Left renal cortex interstitium (tissue), 4 donors: ENCODE measurements at regions not wholly inside any gene's neighbourhood (a gene's known extent, or its start where the extent isn't known, plus 50 kb on each side); places are given as distances from the start of the nearest gene placed in this dataset.

Experiments used
- DNase-seq, 4 donors: peaks; one replicate each; pipeline ENCODE4 v3.0.0-alpha.2; 2013; ENCODE audit warnings: low read depth in 4 of 4, low spot score in 2 of 4, missing footprints in 1 of 4

DNA sequence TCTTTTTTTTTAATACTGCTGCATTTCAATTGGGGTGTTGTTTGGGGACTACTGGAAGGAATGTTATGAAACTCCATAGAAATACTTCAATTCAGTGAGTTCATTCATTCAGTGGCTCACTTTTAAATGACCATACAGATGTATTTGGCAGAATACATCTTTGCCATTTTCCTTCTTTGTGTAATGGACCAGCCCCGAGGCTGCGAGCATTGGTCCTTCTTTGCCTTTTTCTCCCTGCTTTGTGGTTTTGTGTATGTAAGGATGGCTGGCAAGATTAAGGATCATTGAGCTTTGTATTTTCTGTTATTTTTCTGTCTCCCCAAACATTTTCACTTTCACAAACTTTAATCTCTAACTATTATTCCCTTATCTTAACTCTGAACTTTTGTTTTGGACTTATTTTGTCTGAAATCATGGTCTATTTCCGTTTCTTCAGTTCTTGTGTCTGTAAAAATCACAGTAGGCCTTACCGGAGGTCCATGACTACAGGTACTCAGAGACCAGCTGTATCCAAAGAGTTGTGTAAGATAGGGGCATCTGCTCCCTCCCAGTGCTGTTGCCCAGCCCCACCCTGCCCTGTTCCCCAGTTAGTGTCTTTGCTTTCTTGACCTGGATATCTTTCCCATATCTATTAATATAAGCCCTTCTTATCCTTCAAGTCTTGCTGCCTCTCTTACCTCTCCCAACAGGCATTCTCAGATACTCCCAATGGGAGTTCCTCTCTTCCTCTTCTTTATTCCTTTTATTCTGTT lies 154.3 kb upstream of the DMRT1 start:
- DNase-seq, result no peak

DNA sequence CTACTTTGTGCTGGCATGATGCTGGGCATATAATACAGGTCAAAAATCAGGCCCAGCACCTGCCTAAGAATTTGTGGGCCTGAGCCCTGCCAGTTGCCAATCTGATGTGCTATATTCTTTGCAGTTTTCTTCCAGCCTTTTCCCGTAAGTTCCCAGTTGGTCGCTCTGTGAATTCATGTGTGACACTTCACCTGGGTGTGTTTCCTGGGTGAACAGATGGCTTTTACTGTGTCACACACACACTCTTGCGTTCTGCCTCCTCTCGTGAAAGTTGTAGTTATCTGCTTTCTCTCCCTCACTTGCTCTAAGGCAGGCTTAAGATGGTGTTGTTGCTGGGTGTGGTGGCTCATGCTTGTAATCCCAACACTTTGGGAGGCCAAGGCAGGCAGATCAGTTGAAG lies 153.5 kb upstream of the DMRT1 start:
- no peak for DNase-seq

DNA sequence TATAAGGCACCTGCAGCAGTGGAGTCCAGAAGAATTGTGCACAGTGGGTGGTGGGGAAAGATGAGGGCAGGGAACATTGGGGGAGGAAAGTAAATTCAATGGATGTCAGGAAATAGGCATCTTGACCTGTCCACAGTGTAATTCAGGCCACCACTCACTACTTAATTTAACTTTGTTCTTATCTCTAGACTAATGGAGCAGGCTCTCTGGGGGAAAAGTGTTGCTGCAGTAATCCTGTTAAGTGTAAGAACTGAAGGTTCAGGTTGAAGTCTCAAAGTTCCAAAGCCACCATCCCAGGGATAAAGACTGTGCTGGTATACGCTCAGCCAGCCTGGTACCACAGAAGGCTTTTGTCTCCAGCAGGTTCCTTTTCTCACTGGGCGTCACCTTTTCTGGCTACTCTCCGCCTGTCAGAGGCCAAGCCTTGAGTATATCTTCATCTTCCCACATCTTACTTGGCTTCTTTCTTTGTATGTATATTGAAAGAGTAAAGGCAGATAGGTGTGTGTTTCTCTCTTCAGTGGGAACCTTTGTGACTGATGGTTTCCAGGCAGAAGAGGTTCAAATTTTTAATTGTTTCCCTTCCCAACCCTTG lies 150.9 kb upstream of the DMRT1 start:
- DNase-seq, result no peak

DNA sequence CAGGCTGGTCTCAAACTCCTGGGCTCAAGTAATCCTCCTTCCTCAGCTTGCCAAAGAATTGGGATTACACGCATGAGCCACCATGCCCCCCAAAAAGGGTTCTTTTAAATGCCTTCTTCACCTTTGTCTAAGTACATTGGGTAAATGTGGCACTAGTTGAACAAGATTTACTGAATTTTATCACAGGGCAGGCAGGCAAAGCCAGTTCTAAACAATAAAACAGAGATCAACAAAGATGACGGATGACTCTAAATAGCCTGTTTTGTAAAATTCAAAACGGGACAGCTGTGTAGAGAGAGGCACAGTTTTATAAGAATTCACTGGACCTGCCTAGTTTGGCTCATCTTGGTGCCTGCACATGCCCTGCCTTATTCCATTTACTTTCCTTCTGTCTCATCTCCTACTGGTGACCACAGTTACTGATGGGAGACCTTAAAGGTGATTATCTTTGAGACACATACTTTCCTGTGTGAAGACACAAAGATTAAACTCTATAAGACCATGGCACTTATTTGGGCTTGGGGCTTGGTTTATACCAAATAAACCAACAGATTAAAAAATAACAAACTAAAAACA lies 149.6 kb upstream of the DMRT1 start:
- DNase-seq, result no peak

DNA sequence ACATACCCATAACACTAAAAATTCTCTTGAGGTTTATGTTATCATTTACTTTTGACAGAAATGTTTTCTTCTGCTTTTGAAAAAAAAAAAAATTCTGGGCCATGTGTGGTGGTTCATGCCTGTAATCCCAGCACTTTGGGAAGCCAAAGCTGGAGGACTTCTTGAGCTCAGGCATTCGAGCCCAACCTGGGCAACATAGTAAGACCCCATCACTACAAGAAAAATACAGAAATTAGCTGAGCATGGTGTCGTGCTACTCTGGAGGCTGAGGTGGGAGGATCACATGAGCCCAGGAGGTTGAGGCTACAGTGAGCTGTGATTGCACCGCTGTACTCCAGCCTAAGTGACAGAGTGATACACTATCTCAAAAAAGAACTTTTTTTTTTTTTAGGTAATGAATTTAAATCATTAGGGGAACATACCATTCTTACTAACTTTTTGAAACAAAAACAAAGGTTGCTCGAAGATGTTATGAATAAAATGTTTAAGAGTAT lies 148.8 kb upstream of the DMRT1 start:
- no peak for DNase-seq

DNA sequence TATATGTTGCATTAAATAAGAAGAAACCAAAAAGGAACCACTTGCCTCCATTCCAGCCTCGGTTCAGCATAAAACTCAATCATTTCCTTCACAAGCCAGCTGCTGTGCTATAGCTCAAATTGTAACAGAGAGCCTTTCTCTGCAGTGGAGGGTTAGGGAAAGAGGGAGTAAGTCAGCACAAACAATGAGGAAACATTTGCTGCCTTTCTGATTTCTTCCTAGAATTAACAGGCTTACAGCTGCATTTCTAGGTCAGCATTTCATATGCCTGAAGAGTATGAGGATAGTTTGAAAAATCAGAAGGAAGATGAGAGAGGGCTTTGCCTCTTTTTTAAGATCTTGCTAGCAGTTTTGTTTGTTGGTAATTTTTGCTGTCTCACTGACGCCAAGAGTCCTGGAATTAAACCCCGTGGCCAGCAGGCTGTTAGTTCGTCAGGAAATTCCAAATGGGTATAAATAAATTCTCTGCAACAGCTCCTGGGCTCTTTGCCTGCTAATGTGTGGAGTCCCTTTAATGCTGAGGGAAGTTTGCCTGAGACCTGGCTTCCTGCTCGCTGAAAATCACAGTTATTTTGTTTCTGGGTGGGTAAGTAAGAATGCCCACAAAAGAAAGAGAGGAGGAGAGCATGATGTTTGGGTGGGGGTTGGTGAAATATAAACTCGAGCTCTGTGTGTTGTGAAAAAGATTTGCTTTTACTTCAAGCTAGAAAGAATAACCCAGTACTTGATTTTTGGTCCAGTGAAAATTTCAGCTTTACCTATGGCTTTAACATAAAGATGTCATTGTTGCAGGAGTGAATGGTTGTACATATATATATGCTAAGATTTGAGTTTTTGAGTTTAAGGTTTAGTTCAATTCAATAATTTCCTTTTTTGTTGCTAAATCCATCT lies 148.1 kb upstream of the DMRT1 start:
- DNase-seq, result peak in 1 of 4 donors; percentile 71

DNA sequence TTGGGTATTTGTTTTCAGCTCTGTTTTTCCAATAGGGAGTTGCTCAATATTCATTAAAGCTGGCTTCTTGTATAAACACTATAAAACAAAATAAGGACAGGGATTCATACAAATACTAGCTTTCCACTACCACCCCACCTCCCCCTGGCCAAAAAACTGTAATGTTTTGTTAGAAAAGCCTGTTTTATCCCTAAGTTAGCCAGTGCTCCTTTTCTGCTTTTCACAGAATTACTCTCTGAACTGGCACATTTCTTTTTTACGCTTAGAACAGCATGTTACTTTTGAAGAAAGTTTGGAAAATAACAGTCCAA lies 147.4 kb upstream of the DMRT1 start:
- DNase-seq, result no peak

DNA sequence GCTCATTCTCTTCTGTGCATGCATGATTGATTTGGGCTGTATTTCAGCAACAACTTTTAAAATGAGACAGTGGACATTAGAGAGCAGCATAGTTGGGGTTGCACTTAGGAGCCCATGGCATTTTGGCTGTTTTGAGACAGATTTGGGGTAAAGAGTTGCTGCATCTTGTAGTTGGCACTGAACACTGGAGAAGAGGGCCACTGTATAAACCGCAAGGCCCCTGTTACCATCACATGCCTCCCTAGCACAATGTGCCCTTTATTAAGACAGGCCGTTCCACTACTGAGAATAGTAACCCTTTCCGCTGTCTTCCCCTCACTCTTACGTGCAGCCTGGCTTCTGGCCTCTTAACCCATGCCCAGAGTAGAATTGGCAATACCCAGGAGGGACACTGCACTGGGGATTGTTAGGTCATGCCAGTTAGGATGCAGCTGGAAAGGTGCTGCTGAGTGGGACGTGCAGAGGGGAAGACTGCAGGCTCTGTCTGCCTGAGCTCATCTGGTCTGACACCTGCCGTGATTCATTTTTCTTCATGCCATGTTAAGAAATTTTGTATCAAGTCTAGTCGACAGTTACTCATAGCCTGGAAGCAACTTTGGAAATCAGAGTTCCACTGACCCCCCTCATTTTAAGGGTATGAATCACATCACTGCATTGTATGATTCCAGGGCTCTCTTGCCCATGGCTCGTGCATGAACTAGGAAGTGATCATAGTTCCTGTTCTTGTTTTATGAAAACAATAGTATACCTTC lies 146.9 kb upstream of the DMRT1 start:
- DNase-seq, result no peak

DNA sequence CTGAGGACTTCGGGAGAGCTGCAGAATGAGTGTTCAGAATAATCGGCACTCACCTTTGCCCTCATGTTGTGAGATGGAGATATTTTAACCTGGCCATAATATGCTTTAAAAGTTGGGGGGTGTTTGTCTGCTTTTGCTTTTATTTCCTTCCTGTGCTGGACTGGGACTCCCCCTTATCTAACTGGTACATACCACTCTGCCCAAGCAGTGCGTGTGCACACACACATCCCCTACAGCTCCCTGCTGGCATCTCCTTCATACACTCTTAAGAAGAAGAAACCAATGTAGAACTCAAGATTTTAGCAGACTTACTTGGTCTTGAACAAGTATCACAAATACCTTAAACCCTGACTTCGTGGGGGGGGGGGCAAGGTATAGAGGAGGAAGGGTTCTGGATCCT lies 146.2 kb upstream of the DMRT1 start:
- DNase-seq, result no peak

DNA sequence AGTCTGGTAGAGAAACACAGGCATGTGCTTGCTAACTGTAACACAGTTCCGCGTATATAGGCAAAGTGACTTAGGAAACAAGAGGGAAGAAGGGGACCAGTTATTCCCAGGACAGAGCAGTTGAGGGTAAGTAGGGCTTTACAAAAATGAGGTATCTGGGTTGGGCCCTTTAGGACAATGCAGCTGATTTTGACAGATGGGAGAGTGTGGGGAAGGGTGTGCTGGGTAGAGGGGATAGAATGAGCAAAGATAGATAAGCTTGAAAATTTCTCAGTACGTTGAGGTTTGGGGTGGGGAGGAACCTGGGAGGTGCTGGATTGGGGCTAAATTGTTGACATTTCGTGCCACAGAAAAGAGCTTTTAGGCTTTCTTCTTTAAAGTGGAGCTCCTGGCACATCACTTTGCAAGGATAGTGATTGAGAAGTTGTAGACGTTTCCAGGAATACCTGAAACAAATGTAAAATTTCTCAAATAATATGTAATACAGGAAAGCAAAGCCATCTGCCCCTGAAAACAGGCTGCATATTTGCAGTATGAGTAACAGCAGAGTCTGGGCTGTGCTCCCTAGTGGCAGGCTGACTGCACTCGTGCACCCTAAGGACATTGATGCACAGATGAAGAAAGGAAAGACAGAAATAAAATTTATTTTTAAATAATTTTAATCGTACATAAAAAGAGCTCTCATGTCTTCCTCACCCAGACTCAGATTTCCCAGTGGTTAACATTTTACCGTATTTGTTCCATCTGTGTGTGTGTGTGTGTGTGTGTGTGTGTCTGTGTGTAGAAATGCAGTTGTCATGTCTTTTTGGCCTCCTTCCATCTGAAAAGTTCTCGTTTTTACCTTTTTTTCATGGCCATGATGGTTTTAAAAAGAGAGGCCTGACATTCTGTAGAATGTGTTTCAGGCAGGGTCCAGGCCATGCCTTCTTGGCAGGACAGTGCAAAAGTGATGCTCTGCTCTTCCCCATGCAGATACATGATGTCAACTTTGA lies 144.9 kb upstream of the DMRT1 start:
- no peak for DNase-seq

DNA sequence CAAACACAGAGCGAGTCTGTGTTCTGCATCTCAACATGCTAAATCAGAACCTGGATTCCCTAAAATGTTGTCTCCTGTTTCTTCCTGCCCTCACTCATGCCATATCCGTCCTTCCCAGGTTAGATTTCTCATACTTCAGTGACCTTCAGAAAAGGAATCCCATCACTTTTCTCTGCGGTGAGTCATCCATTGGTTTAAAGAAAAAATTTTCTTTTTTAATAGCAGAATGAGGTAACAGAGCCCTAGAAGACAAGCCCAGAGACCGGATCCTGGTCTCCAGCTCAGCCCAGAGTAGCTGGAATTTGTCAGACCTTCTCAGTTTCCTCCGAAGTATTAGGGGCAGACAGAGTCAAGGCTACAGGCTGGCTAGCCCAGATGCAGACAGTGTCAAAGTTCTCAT lies 143.2 kb upstream of the DMRT1 start:
- DNase-seq, result no peak

DNA sequence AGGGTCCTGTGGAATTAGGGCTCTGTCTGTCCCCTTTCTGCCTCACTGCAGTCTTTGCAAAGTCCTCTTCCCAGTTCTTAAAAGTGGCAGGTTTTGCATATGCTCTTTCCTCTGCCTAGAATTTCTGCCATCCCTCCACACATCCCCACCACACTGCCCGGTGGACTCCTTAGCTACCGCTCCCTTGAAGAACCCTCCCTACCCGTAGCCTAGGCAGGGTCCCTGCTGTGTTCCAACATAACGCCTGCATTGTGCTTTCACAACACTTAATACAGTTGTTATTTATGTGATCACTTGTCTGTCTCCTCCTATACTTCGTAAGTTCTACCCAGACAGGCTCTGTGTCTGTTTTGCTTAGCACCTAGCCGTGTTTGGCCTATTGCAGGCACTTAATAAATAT lies 142.5 kb upstream of the DMRT1 start:
- no peak for DNase-seq

DNA sequence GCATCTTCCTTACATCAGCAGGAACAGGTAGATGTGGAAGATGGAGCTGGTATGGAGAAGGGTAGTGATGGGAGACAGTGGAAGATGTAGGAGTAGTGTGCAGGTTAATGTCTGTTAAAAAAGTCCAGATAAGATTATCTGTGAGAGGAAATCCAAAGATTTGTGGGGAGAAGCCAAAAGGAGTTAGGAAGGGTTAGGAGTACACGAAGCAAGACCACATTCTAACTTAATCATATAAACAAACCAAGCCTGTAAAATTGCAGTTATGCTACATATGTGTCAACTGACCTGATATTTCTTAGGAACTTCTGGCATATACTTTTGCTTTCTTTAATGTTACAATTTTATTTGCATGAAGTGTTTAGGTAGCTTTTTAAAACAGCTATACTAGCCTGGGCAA lies 142.1 kb upstream of the DMRT1 start:
- DNase-seq, result no peak

DNA sequence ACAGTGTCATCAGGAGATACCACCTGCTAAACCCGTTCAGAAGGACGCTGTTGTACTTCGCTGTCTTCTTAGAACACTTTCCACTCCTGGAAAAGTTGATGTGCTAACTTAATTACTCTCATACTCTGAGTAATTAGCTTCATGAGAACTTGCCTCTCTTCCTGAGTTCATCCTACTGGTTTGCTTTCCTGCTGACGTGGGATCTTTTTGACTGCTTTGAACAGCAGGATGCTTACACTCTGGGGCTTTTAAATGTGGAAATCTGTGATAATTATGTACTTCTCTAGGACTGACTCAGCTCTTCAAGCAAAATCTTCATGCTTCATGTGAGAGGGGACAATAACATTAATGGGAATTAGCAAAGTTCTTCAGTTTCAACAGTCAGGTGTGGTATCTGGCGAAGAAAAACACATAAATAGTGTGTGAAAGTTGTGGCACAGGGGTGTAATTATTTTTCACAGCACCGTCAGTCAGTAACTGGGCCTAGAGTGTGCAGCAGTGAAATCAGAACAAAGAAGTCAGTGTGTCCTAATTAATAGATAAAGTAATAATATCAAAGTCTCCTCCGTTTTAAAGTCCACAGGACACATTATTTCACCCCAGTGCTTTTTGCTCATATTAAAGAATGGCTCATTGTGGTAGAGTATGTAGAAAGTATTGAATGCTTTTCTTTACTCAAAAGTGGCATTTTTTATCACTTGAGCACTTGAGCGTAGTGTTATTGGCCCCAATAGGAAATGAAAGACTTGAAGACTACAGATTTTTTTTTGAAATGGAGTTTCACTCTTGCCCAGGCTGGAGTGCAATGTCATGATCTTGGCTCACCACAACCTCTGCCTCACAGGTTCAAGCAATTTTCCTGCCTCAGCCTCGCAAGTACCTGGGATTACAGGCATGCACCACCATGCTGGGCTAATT lies 140.9 kb upstream of the DMRT1 start:
- no peak for DNase-seq

DNA sequence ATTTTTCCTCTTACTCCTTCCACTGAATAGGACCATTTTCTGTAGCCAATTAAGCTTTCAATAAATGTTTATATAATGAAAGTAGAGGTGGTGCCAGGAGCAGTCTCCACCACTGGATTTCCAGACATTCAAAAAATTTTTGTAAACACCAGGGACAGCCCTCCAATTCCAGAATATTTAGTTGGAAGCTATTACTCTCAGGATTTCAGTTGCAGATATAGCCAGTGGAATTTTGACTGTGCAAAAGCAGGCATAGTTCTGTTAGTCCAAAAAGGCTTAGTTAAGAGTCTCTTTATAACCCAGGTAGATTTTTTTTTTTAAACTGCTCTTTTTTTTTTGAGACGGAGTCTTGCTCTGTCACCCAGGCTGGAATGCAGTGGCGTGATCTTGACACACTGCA lies 138.1 kb upstream of the DMRT1 start:
- no peak for DNase-seq

DNA sequence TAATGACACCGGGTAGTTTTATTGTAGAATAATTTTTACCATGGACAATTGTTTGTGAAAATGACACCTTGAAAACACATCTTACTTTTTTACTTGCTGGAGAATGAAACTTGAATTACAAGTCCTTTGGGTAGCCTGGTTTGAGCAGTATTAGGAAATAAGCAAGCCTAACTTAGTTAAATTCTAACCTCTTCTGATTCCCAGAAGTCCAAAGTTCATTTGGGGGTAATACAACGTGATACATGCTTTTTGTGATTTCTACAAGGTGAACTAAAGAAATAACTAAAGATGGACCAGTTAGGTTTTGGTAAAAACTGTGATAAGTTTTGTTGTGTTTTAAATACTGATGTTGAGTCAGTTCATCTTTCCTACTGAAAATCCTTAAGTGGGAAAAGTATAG lies 135.4 kb upstream of the DMRT1 start:
- DNase-seq, result no peak

DNA sequence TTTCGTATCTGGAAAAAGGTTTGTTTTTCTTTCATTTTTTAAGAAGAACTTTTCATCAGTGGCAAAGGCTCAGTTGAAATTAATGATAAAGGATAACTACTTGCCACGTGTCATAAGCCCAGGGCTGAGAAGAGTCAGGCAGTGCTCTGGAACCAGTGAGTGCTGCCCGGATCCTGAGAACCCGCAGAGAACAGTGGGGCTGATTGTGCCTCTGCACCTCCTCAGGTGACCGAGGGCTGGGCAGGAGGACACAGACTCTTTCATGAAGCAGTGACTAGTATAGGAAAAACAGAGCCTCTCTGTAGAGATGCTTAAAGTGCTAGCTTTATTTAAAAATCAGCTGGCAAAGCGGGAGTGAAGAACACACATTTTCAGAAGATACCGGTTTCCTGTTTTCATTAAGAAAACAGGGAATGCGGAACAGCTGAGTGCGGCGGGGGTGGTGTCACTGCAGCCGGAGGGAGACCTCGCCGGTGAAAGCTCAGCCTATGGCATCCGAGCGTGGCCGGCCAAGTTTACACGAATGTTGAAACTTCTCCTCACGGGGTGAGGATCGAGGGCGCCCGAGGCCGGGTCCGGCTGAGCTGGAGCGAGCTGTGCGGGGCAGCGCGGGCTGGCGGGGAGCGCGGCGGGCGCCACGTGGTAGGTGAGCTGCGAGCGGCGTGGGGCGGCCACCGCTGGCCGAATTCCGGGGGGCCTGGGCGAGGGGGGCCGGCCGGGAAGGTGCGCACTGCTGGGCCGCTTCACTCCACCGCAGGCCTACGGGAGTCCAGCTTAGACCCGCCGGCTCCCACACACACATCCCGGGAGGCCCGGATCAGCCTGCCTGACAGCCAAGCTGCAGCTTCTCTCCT lies 134.7 kb upstream of the DMRT1 start:
- no peak for DNase-seq

DNA sequence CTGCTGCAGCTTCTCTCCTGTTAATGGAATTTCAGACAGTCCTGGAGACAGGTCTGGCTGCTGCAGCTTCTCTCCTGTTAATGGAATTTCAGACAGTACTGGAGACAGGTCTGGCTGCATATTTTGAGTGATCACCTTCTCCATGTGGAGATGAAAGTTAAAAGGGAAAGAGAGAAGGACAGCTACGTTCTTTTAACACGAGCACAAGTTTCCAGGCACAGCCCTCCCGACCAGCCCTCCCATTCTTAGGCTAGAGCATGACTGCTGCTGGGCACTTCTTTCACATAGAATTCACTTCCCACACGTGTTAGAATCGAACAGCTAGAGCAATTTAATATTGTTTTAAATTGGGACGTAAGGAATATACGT lies 133.3 kb upstream of the DMRT1 start:
- no peak for DNase-seq
